ENCODE measurements at regions not wholly inside any gene's neighbourhood (a gene's known extent, or its start where the extent isn't known, plus 50 kb on each side); places are given as distances from the start of the nearest gene placed in this dataset.

DNA sequence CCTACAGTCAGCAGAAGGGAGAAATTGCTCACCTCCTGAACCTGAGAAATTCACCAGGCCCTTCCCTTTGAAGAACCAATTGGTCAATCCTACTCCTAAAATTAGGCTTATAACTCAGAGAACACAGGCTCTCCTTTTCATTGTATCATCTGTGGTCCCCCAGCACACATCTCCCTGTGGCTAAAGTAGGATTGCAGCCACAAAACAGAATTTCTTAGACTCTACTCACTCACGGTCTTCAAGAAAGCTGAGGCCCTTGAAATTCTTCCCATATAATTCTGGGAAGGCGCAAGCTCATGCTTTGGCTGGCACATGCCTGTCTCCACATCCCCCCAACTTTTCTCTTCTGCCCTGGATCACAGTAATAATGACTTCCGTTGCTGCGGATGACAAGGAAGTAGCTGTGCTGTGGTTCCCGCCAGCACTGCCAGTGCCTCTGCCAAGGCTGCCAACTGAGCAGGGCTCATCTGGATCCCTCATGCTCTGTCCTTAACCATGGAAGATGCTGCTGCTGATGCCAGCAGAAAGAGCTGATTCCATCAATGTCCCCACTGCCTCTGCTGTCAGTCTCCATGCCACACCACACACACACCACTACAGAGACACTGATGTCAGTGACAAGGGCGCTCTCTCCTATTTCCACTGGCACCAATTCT is 200.6 kb upstream of the POU2AF2 start:
- H3K27ac ChIP-seq: no peak overlapping the region
- H3K36me3 ChIP-seq: no peaks in the 10 kb centered on the region
- H3K4me3 ChIP-seq (replicated peaks in 1 of 3): no peak overlapping the region
- WGBS, 2 donors: 87 to 88% methylated on average over 6 of the region's 6 CpGs
- peaks cover 5 to 10% of the 10 kb centered on the region in 2 donors for H3K4me1 ChIP-seq
- no peak for DNase-seq
- intact Hi-C loops (cut with DNase I): no loop called here
- H3K27me3 ChIP-seq: no peaks in the 10 kb centered on the region
- H3K9me3 ChIP-seq: no peaks in the 10 kb centered on the region
- TF ChIP-seq, protein P1, sequence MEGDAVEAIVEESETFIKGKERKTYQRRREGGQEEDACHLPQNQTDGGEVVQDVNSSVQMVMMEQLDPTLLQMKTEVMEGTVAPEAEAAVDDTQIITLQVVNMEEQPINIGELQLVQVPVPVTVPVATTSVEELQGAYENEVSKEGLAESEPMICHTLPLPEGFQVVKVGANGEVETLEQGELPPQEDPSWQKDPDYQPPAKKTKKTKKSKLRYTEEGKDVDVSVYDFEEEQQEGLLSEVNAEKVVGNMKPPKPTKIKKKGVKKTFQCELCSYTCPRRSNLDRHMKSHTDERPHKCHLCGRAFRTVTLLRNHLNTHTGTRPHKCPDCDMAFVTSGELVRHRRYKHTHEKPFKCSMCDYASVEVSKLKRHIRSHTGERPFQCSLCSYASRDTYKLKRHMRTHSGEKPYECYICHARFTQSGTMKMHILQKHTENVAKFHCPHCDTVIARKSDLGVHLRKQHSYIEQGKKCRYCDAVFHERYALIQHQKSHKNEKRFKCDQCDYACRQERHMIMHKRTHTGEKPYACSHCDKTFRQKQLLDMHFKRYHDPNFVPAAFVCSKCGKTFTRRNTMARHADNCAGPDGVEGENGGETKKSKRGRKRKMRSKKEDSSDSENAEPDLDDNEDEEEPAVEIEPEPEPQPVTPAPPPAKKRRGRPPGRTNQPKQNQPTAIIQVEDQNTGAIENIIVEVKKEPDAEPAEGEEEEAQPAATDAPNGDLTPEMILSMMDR (IDR thresholded peaks at IDR 0.05): no peak
- no peak for TF ChIP-seq POLR2A (IDR thresholded peaks at IDR 0.05)

DNA sequence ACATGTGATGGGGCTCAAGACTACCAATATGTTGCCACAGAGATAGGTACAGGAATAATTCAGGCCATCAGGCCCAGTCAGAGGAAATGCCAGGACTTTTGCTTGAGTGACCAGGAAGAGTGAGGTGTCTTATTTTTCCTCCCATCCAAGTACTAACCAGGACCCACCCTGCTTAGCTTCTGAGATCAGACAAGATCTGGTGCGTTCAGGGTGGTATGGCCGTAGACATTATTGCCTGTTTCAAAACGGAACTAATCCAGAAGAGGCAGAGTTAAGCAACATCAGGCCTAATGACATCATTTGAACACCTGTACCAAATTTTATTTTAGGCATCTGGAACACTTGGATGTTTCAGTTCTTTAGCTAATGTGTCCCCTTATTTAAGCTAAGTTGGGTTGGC is 205.5 kb upstream of the POU2AF2 start:
- WGBS, 2 donors: 93 to 94% methylated on average over 3 of the region's 3 CpGs
- no peak for DNase-seq
- peaks cover 0 to 1% of the 10 kb centered on the region in 2 donors for H3K4me1 ChIP-seq
- no peak overlapping the region for H3K27ac ChIP-seq
- intact Hi-C loops (cut with DNase I): no loop called here
- H3K36me3 ChIP-seq: no peaks in the 10 kb centered on the region
- TF ChIP-seq POLR2A (IDR thresholded peaks at IDR 0.05): no peak
- TF ChIP-seq, protein P1 (IDR thresholded peaks at IDR 0.05): no peak
- no peaks in the 10 kb centered on the region for H3K27me3 ChIP-seq
- no peaks in the 10 kb centered on the region for H3K9me3 ChIP-seq
- no peak overlapping the region for H3K4me3 ChIP-seq (replicated peaks in 1 of 3)

DNA sequence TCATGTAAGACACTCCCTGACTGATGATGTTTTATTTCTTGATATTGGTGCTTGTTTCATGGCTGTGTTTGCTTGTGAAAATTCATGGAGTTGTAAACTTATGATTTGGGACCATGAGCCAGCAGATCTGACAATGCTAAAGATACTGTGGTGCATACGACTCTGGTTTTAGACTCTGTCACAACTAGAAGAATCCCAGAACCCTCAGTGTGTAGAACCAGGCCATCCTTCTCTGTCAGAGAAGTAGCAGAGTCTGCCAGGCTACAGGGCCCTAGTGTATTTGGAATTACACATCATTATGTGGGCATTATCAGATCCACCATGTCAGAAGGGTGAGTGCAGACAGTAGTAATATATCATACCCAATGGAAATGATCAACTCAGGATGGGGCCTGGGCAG is 209.8 kb upstream of the POU2AF2 start:
- intact Hi-C loops (cut with DNase I): no loop called here
- TF ChIP-seq POLR2A (IDR thresholded peaks at IDR 0.05): no peak
- TF ChIP-seq, protein P1 (IDR thresholded peaks at IDR 0.05): no peak

DNA sequence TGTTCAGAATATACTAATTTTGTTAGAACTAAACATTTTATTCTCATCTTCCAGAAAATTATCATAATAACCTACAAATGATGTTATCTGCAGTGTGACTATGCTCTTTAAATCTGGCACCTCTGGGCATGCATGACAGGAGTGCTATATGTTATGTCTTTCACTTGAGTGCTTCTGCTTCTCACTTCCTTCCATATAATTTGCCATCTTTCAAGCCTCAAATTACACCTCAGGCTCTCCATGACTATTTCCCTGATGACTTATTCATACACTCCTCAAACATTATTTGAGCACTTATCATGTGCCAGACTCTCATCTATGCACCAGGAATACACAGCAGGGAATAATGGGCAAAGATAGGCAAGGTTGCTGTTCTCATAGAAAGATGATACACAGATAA is 219.3 kb upstream of the POU2AF2 start:
- TF ChIP-seq POLR2A (IDR thresholded peaks at IDR 0.05): no peak
- TF ChIP-seq, protein P1 (IDR thresholded peaks at IDR 0.05): no peak
- intact Hi-C loops (cut with DNase I): no loop called here
- Histone ChIP-seq H3K9me3 (no peaks in the 10 kb centered on the region), H3K27me3 (no peaks in the 10 kb centered on the region), H3K4me1 (peaks cover 0 to 1% of the 10 kb centered on the region in 2 donors), H3K27ac (no peak overlapping the region), H3K4me3 (replicated peaks in 1 of 3) (no peak overlapping the region), H3K36me3 (no peaks in the 10 kb centered on the region)
- no peak for DNase-seq

More for the DNA sequence above, 209.8 kb upstream of the POU2AF2 start:
- Histone ChIP-seq H3K27me3 (no peaks in the 10 kb centered on the region), H3K9me3 (no peaks in the 10 kb centered on the region), H3K4me3 (replicated peaks in 1 of 3) (no peak overlapping the region), H3K4me1 (no peaks in the 10 kb centered on the region), H3K36me3 (no peaks in the 10 kb centered on the region), H3K27ac (no peak overlapping the region)
- WGBS, 2 donors: 73 to 95% methylated on average over 1 of the region's 1 CpG
- DNase-seq: no peak

DNA sequence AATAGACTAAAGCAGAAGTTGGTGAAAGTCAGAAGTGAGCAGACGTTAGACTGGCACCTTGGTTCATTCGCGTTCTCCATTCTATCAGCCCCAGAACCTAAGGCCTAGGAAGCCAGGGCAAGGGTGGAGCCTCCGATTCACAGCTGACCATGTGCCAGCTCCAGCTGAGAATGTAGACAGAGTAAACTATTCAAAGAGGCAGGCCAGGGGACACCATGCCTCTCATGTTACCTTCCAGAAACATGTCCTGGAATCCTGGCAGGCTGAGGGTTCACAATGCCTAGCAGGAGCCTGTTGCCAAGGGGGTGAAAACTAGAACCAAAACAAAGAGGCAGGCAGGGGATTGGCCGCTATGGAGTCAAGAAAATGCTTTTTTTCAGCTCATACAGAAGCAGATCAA is 224.4 kb upstream of the POU2AF2 start:
- Histone ChIP-seq H3K4me3 (replicated peaks in 1 of 3) (no peak overlapping the region), H3K27ac (no peak overlapping the region)

More for the DNA sequence above, 224.4 kb upstream of the POU2AF2 start:
- intact Hi-C loops (cut with DNase I): no loop called here
- Histone ChIP-seq H3K36me3 (no peaks in the 10 kb centered on the region), H3K4me1 (peaks cover 0 to 4% of the 10 kb centered on the region in 2 donors), H3K9me3 (no peaks in the 10 kb centered on the region), H3K27me3 (no peaks in the 10 kb centered on the region)
- DNase-seq: peak; percentile 16 to 42
- WGBS, 2 donors: 81 to 88% methylated on average over 5 of the region's 5 CpGs
- TF ChIP-seq POLR2A (IDR thresholded peaks at IDR 0.05): no peak
- TF ChIP-seq, protein P1 (IDR thresholded peaks at IDR 0.05): no peak

Measured in thyroid gland (tissue), 4 donors.